ENCODE measurements at regions not wholly inside any gene's neighbourhood (a gene's known extent, or its start where the extent isn't known, plus 50 kb on each side); places are given as distances from the start of the nearest gene placed in this dataset.

DNA sequence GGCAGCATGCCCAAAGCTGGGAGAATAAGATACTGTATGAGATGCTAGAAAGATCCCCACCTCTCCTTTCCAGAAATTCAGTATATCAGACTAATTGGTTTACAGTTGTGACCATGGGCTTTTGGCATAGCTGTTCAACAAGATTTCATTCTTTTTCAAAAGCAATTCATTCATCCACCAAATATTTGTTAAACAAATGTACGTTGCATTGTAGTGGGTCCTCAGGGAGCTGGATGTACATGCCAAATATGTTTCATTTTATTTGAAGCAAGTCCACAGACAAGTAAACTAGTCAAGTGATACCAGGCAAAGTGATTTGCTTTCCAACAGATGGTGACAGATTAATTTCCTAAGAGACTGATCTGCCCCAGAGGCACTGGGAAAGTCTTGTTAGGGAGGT is 85.8 kb upstream of the ESR1 start:
- DNase-seq (ENCODE audit: low spot score in 2 of 2): no peak
- H3K27me3 ChIP-seq: no peaks in the 10 kb centered on the region
- TF ChIP-seq, protein P1, sequence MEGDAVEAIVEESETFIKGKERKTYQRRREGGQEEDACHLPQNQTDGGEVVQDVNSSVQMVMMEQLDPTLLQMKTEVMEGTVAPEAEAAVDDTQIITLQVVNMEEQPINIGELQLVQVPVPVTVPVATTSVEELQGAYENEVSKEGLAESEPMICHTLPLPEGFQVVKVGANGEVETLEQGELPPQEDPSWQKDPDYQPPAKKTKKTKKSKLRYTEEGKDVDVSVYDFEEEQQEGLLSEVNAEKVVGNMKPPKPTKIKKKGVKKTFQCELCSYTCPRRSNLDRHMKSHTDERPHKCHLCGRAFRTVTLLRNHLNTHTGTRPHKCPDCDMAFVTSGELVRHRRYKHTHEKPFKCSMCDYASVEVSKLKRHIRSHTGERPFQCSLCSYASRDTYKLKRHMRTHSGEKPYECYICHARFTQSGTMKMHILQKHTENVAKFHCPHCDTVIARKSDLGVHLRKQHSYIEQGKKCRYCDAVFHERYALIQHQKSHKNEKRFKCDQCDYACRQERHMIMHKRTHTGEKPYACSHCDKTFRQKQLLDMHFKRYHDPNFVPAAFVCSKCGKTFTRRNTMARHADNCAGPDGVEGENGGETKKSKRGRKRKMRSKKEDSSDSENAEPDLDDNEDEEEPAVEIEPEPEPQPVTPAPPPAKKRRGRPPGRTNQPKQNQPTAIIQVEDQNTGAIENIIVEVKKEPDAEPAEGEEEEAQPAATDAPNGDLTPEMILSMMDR (IDR thresholded peaks at IDR 0.05): no peak
- TF ChIP-seq POLR2A (IDR thresholded peaks at IDR 0.05): no peak
- TF ChIP-seq POLR2AphosphoS5 (IDR thresholded peaks at IDR 0.05): no peak
- H3K27ac ChIP-seq: no peak overlapping the region
- H3K36me3 ChIP-seq: no peaks in the 10 kb centered on the region
- no peaks in the 10 kb centered on the region for H3K4me1 ChIP-seq
- H3K4me3 ChIP-seq: no peak overlapping the region
- no peaks in the 10 kb centered on the region for H3K9me3 ChIP-seq
- intact Hi-C loops (cut with DNase I; ENCODE audit: low total_unique reads): no loop called here

DNA sequence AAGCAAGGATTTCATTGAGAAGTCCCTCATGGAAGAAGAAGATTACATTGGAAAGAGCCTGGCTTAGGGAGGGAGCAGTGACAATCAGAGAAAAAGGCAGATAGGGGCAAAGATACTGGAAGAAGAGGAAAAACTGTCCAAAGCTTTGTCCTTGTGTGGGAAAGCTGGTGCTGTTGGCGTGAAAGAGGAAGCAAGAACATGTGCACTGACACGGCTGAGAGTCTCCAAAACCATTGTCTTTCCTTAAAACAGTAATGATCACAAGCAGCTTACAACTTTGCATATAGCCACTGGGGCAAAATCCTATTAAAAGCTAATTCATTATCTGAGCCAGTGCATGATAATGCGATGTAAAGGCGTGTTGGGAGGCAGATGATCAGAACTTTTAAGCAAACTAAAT is 85.1 kb upstream of the ESR1 start:
- Histone ChIP-seq H3K9me3 (no peaks in the 10 kb centered on the region), H3K4me3 (no peak overlapping the region), H3K27me3 (no peaks in the 10 kb centered on the region), H3K4me1 (no peaks in the 10 kb centered on the region), H3K36me3 (no peaks in the 10 kb centered on the region), H3K27ac (no peak overlapping the region)
- no peak for DNase-seq (ENCODE audit: low spot score in 2 of 2)
- TF ChIP-seq POLR2A (IDR thresholded peaks at IDR 0.05) (no peak), POLR2AphosphoS5 (IDR thresholded peaks at IDR 0.05) (no peak)
- TF ChIP-seq, protein P1 (IDR thresholded peaks at IDR 0.05): no peak
- intact Hi-C loops (cut with DNase I; ENCODE audit: low total_unique reads): no loop called here

DNA sequence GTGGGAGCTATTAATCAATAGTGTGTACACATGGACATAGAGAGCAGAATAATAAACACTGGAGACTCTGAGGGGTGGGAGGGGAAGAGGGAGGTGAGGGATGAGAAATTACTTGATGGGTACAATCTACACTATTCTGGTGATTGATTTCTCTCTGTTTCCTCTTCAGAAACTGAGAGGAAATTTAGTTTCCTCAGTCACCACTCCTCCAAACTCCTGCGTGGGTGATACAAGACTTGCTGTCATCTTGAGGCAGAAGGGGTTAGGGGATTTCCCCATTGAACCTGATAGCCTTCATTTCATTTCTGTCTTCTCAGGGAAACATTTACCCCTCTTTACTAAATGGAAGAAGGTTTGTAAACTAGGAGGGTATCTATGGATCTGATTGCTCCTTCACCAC is 84.3 kb upstream of the ESR1 start:
- H3K36me3 ChIP-seq: no peaks in the 10 kb centered on the region
- no peaks in the 10 kb centered on the region for H3K4me1 ChIP-seq
- H3K9me3 ChIP-seq: no peaks in the 10 kb centered on the region
- no peak for TF ChIP-seq POLR2A (IDR thresholded peaks at IDR 0.05)
- no peak overlapping the region for H3K27ac ChIP-seq
- no peak overlapping the region for H3K4me3 ChIP-seq
- H3K27me3 ChIP-seq: no peaks in the 10 kb centered on the region
- DNase-seq (ENCODE audit: low spot score in 2 of 2): no peak
- intact Hi-C loops (cut with DNase I; ENCODE audit: low total_unique reads): no loop called here

DNA sequence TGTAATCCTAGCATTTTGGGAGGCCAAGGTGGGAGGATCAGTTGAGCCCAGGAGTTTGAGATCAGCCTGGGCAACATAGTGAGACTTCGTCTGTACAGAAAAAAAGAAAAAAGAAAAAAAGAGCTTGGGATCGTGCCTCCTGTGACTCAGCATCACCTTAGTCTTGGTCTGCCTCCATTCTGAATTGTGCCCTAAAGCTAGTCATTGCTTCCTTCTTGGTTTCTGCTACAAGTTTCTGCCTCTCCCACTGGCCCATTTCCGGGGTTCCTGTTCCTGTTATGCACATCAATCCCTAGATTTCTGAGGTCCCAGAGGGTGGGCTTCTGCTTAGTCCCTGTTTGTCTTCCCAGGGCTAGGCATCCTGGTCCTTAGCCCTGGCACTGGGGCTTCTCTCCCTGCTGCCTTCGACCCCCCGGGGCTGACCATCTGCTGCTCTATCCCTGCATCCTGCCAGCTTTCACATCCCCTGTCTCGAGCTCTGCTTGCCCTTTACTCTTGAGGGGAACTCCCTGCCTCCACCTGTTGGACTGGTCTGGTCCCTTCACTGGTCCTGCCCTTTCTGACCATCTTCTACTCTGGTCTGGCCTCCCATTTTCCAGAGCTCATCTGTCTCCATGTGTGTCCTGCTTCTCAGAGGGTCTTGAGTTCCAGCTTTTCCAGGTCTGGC is 77.5 kb upstream of the ESR1 start:
- Histone ChIP-seq H3K36me3 (no peaks in the 10 kb centered on the region), H3K4me1 (no peaks in the 10 kb centered on the region), H3K27me3 (no peaks in the 10 kb centered on the region), H3K27ac (no peak overlapping the region), H3K9me3 (peaks cover 7 to 9% of the 10 kb centered on the region in 2 donors), H3K4me3 (no peak overlapping the region)
- TF ChIP-seq, protein P1 (IDR thresholded peaks at IDR 0.05): no peak
- no peak for TF ChIP-seq POLR2AphosphoS5 (IDR thresholded peaks at IDR 0.05)
- TF ChIP-seq POLR2A (IDR thresholded peaks at IDR 0.05): no peak
- no peak for DNase-seq (ENCODE audit: low spot score in 2 of 2)
- intact Hi-C loops (cut with DNase I; ENCODE audit: low total_unique reads): no loop called here

DNA sequence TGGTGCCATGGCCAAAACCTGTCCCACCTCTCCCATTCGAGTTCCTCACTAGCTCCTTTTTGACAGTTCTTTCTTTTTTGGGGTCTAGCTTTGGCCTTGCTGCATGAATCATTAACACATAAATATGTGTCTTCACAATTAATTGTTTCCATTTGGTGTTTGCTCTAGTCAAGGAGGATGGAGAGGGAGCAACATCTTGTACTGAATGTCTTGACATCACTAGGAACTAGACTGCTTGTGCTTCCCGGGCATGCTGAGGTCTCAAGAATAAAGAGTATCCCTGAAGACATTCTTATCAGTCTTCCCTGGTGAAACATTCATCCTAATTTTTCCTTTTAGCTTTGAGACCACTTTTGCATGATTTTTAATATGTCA is 77.0 kb upstream of the ESR1 start:
- peaks cover 7 to 9% of the 10 kb centered on the region in 2 donors for H3K9me3 ChIP-seq
- no peak for TF ChIP-seq POLR2A (IDR thresholded peaks at IDR 0.05)
- TF ChIP-seq POLR2AphosphoS5 (IDR thresholded peaks at IDR 0.05): no peak
- TF ChIP-seq, protein P1 (IDR thresholded peaks at IDR 0.05): no peak
- no peaks in the 10 kb centered on the region for H3K4me1 ChIP-seq
- DNase-seq (ENCODE audit: low spot score in 2 of 2): no peak
- intact Hi-C loops (cut with DNase I; ENCODE audit: low total_unique reads): no loop called here
- no peak overlapping the region for H3K27ac ChIP-seq
- H3K4me3 ChIP-seq: no peak overlapping the region
- H3K36me3 ChIP-seq: no peaks in the 10 kb centered on the region
- no peaks in the 10 kb centered on the region for H3K27me3 ChIP-seq

DNA sequence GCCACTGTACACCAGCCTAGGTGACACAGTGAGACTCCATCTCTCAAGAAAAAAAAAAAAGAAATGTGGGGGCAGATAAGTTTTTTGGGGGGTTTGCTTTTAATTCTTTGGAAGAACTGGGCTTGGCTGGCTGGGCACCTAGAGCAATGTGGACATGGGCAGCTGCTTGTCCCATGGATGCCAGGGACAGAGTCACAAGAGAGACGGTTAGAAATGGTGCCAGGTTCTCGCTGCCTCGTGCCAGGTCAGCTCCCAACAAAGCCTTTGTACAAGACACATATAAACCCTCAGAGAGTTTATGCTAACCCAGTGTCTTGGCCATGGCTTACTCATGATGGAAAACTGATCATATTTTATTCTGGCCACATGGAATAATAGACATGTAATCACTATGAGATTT is 76.2 kb upstream of the ESR1 start:
- Histone ChIP-seq H3K4me3 (no peak overlapping the region), H3K9me3 (peaks cover 7 to 9% of the 10 kb centered on the region in 2 donors), H3K36me3 (no peaks in the 10 kb centered on the region), H3K4me1 (no peaks in the 10 kb centered on the region), H3K27ac (no peak overlapping the region), H3K27me3 (no peaks in the 10 kb centered on the region)
- TF ChIP-seq POLR2AphosphoS5 (IDR thresholded peaks at IDR 0.05): no peak
- TF ChIP-seq POLR2A (IDR thresholded peaks at IDR 0.05): no peak
- TF ChIP-seq, protein P1 (IDR thresholded peaks at IDR 0.05): no peak
- intact Hi-C loops (cut with DNase I; ENCODE audit: low total_unique reads): no loop called here
- DNase-seq (ENCODE audit: low spot score in 2 of 2): no peak
